GM23338 (cell line): ENCODE measurements at regions not wholly inside any gene's neighbourhood (a gene's known extent, or its start where the extent isn't known, plus 50 kb on each side); places are given as distances from the start of the nearest gene placed in this dataset.

Source experiments
- ATAC-seq: fragments of 200-7000 bp; cut with Tn5 transposase; 3 replicates; pipeline ENCODE4 v1.9.1; 2020
- DNase-seq: peaks from one replicate; pipeline ENCODE4 v3.0.0-alpha.2; 2015; ENCODE audit warnings: low spot score
- H2AFZ ChIP-seq: fragments of 200-600 bp; sonication (generic); 2 replicates; pipeline ENCODE4 v1.8.0; 2016; ENCODE audit warnings: antibody characterized with exemption, mild to moderate bottlenecking, moderate library complexity
- H3F3A ChIP-seq: fragments of 200-600 bp; sonication (generic); replicated peaks from 2 replicates; pipeline ENCODE4 v1.8.0; 2017; ENCODE audit warnings: antibody characterized with exemption, mixed run types, low read depth
- H3K27ac ChIP-seq: fragments of 200-600 bp; sonication (generic); 2 replicates; pipeline ENCODE4 v1.6.1; 2016; ENCODE audit warnings: low read depth
- H3K27me3 ChIP-seq: fragments of 200-600 bp; sonication (generic); 2 replicates; pipeline ENCODE4 v1.8.0; 2016; ENCODE audit warnings: mild to moderate bottlenecking, mixed run types, moderate library complexity; ENCODE audit not compliant: insufficient read depth
- H3K36me3 ChIP-seq: fragments of 200-600 bp; sonication (generic); 2 replicates; pipeline ENCODE4 v1.8.0; 2016; ENCODE audit warnings: mild to moderate bottlenecking; ENCODE audit not compliant: insufficient read depth
- H3K4me1 ChIP-seq: fragments of 200-600 bp; sonication (generic); 2 replicates; pipeline ENCODE4 v1.8.0; 2016; ENCODE audit warnings: mild to moderate bottlenecking, moderate library complexity; ENCODE audit not compliant: insufficient read depth
- H3K4me2 ChIP-seq: fragments of 200-600 bp; sonication (generic); 2 replicates; pipeline ENCODE4 v1.7.1; 2017; ENCODE audit warnings: mixed run types
- H3K4me3 ChIP-seq: fragments of 200-600 bp; sonication (generic); 2 replicates; pipeline ENCODE4 v1.6.1; 2016; ENCODE audit warnings: mixed run types
- H3K79me2 ChIP-seq: fragments of 200-600 bp; sonication (generic); replicated peaks from 2 replicates; pipeline ENCODE4 v1.8.0; 2017; ENCODE audit warnings: mild to moderate bottlenecking; ENCODE audit not compliant: insufficient read depth
- H3K9me2 ChIP-seq: fragments of 200-600 bp; sonication (generic); 2 replicates; pipeline ENCODE4 v1.8.0; 2017; ENCODE audit not compliant: insufficient read depth
- H4K20me1 ChIP-seq: fragments of 200-600 bp; sonication (generic); replicated peaks from 2 replicates; pipeline ENCODE4 v1.8.0; 2017; ENCODE audit warnings: mild to moderate bottlenecking; ENCODE audit not compliant: insufficient read depth
- H3K27ac Mint-ChIP-seq: 2 replicates; pipeline ENCODE4 v1.8.0; 2020; ENCODE audit warnings: inconsistent platforms, mild to moderate bottlenecking, moderate library complexity, mixed read lengths
- H3K27me3 Mint-ChIP-seq: 3 replicates; pipeline ENCODE4 v1.8.0; 2022; ENCODE audit warnings: low read depth, mild to moderate bottlenecking, moderate library complexity, mixed read lengths, inconsistent platforms; ENCODE audit not compliant: insufficient read depth, poor library complexity
- H3K36me3 Mint-ChIP-seq: 3 replicates; pipeline ENCODE4 v1.8.0; 2021; ENCODE audit warnings: low read depth, mild to moderate bottlenecking, inconsistent platforms, moderate library complexity, mixed read lengths
- H3K4me1 Mint-ChIP-seq: 3 replicates; pipeline ENCODE4 v1.8.0; 2020; ENCODE audit warnings: mild to moderate bottlenecking, inconsistent platforms, mixed read lengths
- H3K4me3 Mint-ChIP-seq: 3 replicates; pipeline ENCODE4 v1.8.0; 2021; ENCODE audit warnings: moderate library complexity, mild to moderate bottlenecking, inconsistent platforms, mixed read lengths
- H3K9me3 Mint-ChIP-seq: 3 replicates; pipeline ENCODE4 v1.8.0; 2020; ENCODE audit warnings: moderate library complexity, mild to moderate bottlenecking, inconsistent platforms, mixed read lengths
- CREB1 ChIP-seq: fragments of 250-450 bp; sonication (Bioruptor Pico); IDR thresholded peaks from 2 replicates; pipeline ENCODE4 v1.5.0; 2020; ENCODE audit warnings: low read depth, mild to moderate bottlenecking, moderate library complexity
- CTCF ChIP-seq, 2 experiments: fragments of 200-600 bp in 1 of 2; sonication (generic) in 1 of 2; conservative IDR thresholded peaks; 2 replicates each; pipeline versions ENCODE4 v1.5.1 to v1.6.1; 2016 to 2017; ENCODE audit warnings: antibody characterized with exemption in 2 of 2, low read depth in 2 of 2, mild to moderate bottlenecking in 2 of 2, moderate library complexity in 1 of 2
- EZH2 ChIP-seq: fragments of 200-600 bp; sonication (generic); IDR thresholded peaks from one replicate; pipeline ENCODE4 v1.8.0; 2017; ENCODE audit warnings: antibody characterized with exemption, mild to moderate bottlenecking, low read depth; ENCODE audit not compliant: unreplicated experiment
- EZH2phosphoT487 ChIP-seq: fragments of 200-600 bp; sonication (generic); IDR thresholded peaks from one replicate; pipeline ENCODE4 v1.8.1; 2018; ENCODE audit warnings: antibody characterized with exemption; ENCODE audit not compliant: unreplicated experiment
- JUNB ChIP-seq: IDR thresholded peaks from one replicate; pipeline ENCODE4 v1.6.1; 2016; ENCODE audit warnings: antibody characterized with exemption; ENCODE audit not compliant: unreplicated experiment
- NANOG ChIP-seq: IDR thresholded peaks from 2 replicates; pipeline ENCODE4 v1.6.1; 2016; ENCODE audit warnings: antibody characterized with exemption, borderline replicate concordance
- POLR2AphosphoS5 ChIP-seq: IDR thresholded peaks from 2 replicates; pipeline ENCODE4 v1.6.1; 2016; ENCODE audit warnings: antibody characterized with exemption, low read depth
- STAT1 ChIP-seq: IDR thresholded peaks from one replicate; pipeline ENCODE4 v1.6.1; 2016; ENCODE audit warnings: antibody characterized with exemption; ENCODE audit not compliant: unreplicated experiment
- ZNF114 ChIP-seq: fragments of 250-450 bp; sonication (Bioruptor Pico); IDR thresholded peaks from 2 replicates; pipeline ENCODE4 v1.5.0; 2020; ENCODE audit warnings: mild to moderate bottlenecking, moderate library complexity
- ZNF331 ChIP-seq: fragments of 250-450 bp; sonication (Bioruptor Pico); IDR thresholded peaks from 2 replicates; pipeline ENCODE4 v1.5.0; 2020; ENCODE audit warnings: low read depth, mild to moderate bottlenecking, moderate library complexity
- ZNF462 ChIP-seq: fragments of 250-450 bp; sonication (Bioruptor Pico); IDR thresholded peaks from 2 replicates; pipeline ENCODE4 v1.5.0; 2020; ENCODE audit warnings: mild to moderate bottlenecking, moderate library complexity
- TF ChIP-seq, protein P1 (sequence below): IDR thresholded peaks from 2 replicates; pipeline ENCODE4 v1.6.1; 2016; ENCODE audit warnings: antibody characterized with exemption
- TF ChIP-seq, protein P2 (sequence below): IDR thresholded peaks from one replicate; pipeline ENCODE4 v1.6.1; 2018; ENCODE audit warnings: antibody characterized with exemption; ENCODE audit not compliant: unreplicated experiment

- TF ChIP-seq ZNF114 (CRISPR knock-in tag) (no peak), POLR2AphosphoS5 (no peak), NANOG (no peak), EZH2 (no peak), ZNF331 (CRISPR knock-in tag) (no peak), CTCF (conservative IDR thresholded peaks at IDR 0.05; ENCODE audit: low read depth in 2 of 2) (no peak)
- TF ChIP-seq, protein P1, sequence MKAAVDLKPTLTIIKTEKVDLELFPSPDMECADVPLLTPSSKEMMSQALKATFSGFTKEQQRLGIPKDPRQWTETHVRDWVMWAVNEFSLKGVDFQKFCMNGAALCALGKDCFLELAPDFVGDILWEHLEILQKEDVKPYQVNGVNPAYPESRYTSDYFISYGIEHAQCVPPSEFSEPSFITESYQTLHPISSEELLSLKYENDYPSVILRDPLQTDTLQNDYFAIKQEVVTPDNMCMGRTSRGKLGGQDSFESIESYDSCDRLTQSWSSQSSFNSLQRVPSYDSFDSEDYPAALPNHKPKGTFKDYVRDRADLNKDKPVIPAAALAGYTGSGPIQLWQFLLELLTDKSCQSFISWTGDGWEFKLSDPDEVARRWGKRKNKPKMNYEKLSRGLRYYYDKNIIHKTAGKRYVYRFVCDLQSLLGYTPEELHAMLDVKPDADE: no peak
Observed at GRCh38 chr5:173527671-173528070, 88.8 kb downstream of the BOD1 start (continued).

DNA sequence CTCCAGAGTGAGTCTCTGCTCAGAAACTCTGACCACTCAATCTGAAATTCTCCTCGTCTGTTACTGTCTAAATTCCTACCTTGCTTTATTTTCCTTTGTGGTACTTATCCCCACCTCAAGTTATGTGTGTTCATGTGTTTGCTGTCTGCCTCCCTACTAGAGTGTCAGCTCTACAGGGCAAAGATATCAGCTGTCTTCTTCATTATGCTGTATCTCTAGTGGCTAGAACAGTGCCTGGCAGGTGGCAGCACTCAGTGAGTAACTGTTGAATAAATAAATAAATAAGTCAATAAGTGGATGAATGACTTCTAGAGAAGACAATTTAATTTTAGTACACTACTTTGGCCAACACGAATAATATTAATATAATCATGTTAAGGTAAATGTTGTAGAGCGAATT is 92.3 kb downstream of the BOD1 start:
- no peak for TF ChIP-seq CREB1 (CRISPR knock-in tag)
- TF ChIP-seq, protein P2, sequence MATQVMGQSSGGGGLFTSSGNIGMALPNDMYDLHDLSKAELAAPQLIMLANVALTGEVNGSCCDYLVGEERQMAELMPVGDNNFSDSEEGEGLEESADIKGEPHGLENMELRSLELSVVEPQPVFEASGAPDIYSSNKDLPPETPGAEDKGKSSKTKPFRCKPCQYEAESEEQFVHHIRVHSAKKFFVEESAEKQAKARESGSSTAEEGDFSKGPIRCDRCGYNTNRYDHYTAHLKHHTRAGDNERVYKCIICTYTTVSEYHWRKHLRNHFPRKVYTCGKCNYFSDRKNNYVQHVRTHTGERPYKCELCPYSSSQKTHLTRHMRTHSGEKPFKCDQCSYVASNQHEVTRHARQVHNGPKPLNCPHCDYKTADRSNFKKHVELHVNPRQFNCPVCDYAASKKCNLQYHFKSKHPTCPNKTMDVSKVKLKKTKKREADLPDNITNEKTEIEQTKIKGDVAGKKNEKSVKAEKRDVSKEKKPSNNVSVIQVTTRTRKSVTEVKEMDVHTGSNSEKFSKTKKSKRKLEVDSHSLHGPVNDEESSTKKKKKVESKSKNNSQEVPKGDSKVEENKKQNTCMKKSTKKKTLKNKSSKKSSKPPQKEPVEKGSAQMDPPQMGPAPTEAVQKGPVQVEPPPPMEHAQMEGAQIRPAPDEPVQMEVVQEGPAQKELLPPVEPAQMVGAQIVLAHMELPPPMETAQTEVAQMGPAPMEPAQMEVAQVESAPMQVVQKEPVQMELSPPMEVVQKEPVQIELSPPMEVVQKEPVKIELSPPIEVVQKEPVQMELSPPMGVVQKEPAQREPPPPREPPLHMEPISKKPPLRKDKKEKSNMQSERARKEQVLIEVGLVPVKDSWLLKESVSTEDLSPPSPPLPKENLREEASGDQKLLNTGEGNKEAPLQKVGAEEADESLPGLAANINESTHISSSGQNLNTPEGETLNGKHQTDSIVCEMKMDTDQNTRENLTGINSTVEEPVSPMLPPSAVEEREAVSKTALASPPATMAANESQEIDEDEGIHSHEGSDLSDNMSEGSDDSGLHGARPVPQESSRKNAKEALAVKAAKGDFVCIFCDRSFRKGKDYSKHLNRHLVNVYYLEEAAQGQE: no peak
- TF ChIP-seq ZNF331 (CRISPR knock-in tag): no peak
- no peak for TF ChIP-seq JUNB
- no peak for TF ChIP-seq NANOG
- no peak for TF ChIP-seq EZH2phosphoT487
- no peak for TF ChIP-seq ZNF462
- TF ChIP-seq STAT1: no peak
- TF ChIP-seq POLR2AphosphoS5: no peak
- ATAC-seq: no peak
- no peaks in the 10 kb centered on the region for H3K4me1 ChIP-seq
- Mint-ChIP-seq H3K4me3 (no peak overlapping the region), H3K27me3 (peaks cover 4% of the 10 kb centered on the region), H3K27ac (no peak overlapping the region), H3K36me3 (peaks cover 10% of the 10 kb centered on the region; the same call in 2 of the 3 replicates), H3K4me1 (no peaks in the 10 kb centered on the region), H3K9me3 (peaks cover 17% of the 10 kb centered on the region; the same call in 2 of the 3 replicates)
- H3K9me2 ChIP-seq: peaks cover 9% of the 10 kb centered on the region; the same call in 1 of the 2 replicates
- H3K27ac ChIP-seq: no peak overlapping the region
- H3F3A ChIP-seq: no peaks in the 10 kb centered on the region
- no peak overlapping the region for H3K4me3 ChIP-seq
- H3K27me3 ChIP-seq: no peaks in the 10 kb centered on the region
- H3K79me2 ChIP-seq: no peaks in the 10 kb centered on the region
- DNase-seq: no peak
- no peak overlapping the region for H3K4me2 ChIP-seq
- no peaks in the 10 kb centered on the region for H4K20me1 ChIP-seq
- peaks cover 3% of the 10 kb centered on the region for H3K36me3 ChIP-seq
- H2AFZ ChIP-seq: no peak overlapping the region
